ENCODE measurements at regions not wholly inside any gene's neighbourhood (a gene's known extent, or its start where the extent isn't known, plus 50 kb on each side); places are given as distances from the start of the nearest gene placed in this dataset.

DNA sequence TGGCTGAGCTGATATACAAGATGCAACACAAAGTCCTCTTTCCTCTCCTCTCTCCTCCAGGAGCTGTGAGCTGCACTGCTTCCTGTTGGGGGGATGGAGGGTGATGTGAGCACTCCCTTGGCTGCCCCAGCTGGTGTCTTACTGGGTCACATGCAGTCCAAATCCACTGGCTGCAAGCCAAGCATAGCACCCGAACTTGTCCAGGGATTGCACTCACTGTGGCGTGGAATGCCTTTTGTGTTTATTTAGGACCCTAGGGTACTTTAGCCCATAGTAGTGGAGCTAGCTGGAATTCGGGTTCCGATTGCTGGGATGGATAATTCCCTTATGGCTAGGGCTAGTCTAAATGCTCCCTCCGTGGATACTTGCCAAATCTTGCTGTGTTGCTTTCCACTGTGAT, 424.9 kb upstream of the SYT1 start:
- no peaks in the 10 kb centered on the region for H3K9me2 ChIP-seq
- H3K4me3 ChIP-seq (ENCODE audit: low read depth in 2 of 2, low read length in 1 of 2) = no peak overlapping the region
- H2AFZ ChIP-seq (ENCODE audit: low read depth) = no peak overlapping the region
- H3K27me3 ChIP-seq (ENCODE audit: insufficient read depth) = no peaks in the 10 kb centered on the region
- DNase-seq = no peak
- no peak overlapping the region for H3K27ac ChIP-seq (ENCODE audit: low read depth in 2 of 2, low read length in 1 of 2)
- no peaks in the 10 kb centered on the region for H3F3A ChIP-seq (replicated peaks; ENCODE audit: insufficient read depth)
- no peaks in the 10 kb centered on the region for H3K9me3 ChIP-seq
- no peaks in the 10 kb centered on the region for H4K20me1 ChIP-seq (ENCODE audit: insufficient read depth)
- H3K79me2 ChIP-seq (ENCODE audit: insufficient read depth) = no peaks in the 10 kb centered on the region
- TF ChIP-seq RAD21 (IDR thresholded peaks at IDR 0.05; ENCODE audit: low read length) (no peak), GABPA (IDR thresholded peaks at IDR 0.05; ENCODE audit: low read depth) (no peak), ELF1 (IDR thresholded peaks at IDR 0.05) (no peak), NRF1 (IDR thresholded peaks at IDR 0.05; ENCODE audit: low read depth, low read length) (no peak), FOXJ3 (CRISPR knock-in tag; IDR thresholded peaks at IDR 0.05) (no peak), FOSL2 (IDR thresholded peaks at IDR 0.05; ENCODE audit: borderline replicate concordance, low read depth) (no peak), EZH2phosphoT487 (IDR thresholded peaks at IDR 0.05; ENCODE audit: borderline replicate concordance, low read depth) (no peak), JUND (IDR thresholded peaks at IDR 0.05) (no peak), YY1 (IDR thresholded peaks at IDR 0.05; ENCODE audit: low read depth) (no peak), TAF1 (IDR thresholded peaks at IDR 0.05; ENCODE audit: borderline replicate concordance, low read depth, low read length) (no peak), RXRA (IDR thresholded peaks at IDR 0.05; ENCODE audit: borderline replicate concordance, low read depth) (no peak), SIN3A (IDR thresholded peaks at IDR 0.05; ENCODE audit: borderline replicate concordance, low read depth, low read length) (no peak), FOXM1 (IDR thresholded peaks at IDR 0.05; ENCODE audit: low read depth) (no peak), RFX5 (IDR thresholded peaks at IDR 0.05; ENCODE audit: low read length) (no peak), MEF2A (IDR thresholded peaks at IDR 0.05; ENCODE audit: borderline replicate concordance, low read depth) (no peak)
- TF ChIP-seq, protein P1, sequence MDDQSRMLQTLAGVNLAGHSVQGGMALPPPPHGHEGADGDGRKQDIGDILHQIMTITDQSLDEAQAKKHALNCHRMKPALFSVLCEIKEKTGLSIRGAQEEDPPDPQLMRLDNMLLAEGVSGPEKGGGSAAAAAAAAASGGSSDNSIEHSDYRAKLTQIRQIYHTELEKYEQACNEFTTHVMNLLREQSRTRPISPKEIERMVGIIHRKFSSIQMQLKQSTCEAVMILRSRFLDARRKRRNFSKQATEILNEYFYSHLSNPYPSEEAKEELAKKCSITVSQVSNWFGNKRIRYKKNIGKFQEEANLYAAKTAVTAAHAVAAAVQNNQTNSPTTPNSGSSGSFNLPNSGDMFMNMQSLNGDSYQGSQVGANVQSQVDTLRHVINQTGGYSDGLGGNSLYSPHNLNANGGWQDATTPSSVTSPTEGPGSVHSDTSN (IDR thresholded peaks at IDR 0.05) = no peak
- TF ChIP-seq, protein P2, sequence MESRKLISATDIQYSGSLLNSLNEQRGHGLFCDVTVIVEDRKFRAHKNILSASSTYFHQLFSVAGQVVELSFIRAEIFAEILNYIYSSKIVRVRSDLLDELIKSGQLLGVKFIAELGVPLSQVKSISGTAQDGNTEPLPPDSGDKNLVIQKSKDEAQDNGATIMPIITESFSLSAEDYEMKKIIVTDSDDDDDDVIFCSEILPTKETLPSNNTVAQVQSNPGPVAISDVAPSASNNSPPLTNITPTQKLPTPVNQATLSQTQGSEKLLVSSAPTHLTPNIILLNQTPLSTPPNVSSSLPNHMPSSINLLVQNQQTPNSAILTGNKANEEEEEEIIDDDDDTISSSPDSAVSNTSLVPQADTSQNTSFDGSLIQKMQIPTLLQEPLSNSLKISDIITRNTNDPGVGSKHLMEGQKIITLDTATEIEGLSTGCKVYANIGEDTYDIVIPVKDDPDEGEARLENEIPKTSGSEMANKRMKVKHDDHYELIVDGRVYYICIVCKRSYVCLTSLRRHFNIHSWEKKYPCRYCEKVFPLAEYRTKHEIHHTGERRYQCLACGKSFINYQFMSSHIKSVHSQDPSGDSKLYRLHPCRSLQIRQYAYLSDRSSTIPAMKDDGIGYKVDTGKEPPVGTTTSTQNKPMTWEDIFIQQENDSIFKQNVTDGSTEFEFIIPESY (IDR thresholded peaks at IDR 0.05; ENCODE audit: borderline replicate concordance, low read depth) = no peak
- TF ChIP-seq, protein P3, sequence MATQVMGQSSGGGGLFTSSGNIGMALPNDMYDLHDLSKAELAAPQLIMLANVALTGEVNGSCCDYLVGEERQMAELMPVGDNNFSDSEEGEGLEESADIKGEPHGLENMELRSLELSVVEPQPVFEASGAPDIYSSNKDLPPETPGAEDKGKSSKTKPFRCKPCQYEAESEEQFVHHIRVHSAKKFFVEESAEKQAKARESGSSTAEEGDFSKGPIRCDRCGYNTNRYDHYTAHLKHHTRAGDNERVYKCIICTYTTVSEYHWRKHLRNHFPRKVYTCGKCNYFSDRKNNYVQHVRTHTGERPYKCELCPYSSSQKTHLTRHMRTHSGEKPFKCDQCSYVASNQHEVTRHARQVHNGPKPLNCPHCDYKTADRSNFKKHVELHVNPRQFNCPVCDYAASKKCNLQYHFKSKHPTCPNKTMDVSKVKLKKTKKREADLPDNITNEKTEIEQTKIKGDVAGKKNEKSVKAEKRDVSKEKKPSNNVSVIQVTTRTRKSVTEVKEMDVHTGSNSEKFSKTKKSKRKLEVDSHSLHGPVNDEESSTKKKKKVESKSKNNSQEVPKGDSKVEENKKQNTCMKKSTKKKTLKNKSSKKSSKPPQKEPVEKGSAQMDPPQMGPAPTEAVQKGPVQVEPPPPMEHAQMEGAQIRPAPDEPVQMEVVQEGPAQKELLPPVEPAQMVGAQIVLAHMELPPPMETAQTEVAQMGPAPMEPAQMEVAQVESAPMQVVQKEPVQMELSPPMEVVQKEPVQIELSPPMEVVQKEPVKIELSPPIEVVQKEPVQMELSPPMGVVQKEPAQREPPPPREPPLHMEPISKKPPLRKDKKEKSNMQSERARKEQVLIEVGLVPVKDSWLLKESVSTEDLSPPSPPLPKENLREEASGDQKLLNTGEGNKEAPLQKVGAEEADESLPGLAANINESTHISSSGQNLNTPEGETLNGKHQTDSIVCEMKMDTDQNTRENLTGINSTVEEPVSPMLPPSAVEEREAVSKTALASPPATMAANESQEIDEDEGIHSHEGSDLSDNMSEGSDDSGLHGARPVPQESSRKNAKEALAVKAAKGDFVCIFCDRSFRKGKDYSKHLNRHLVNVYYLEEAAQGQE (IDR thresholded peaks at IDR 0.05; ENCODE audit: low read depth, low read length) = no peak
- TF ChIP-seq, protein P4, sequence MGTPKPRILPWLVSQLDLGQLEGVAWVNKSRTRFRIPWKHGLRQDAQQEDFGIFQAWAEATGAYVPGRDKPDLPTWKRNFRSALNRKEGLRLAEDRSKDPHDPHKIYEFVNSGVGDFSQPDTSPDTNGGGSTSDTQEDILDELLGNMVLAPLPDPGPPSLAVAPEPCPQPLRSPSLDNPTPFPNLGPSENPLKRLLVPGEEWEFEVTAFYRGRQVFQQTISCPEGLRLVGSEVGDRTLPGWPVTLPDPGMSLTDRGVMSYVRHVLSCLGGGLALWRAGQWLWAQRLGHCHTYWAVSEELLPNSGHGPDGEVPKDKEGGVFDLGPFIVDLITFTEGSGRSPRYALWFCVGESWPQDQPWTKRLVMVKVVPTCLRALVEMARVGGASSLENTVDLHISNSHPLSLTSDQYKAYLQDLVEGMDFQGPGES (IDR thresholded peaks at IDR 0.05; ENCODE audit: low read depth, low read length) = no peak
- H3K9ac ChIP-seq = no peak overlapping the region
- ChIA-PET POLR2A (no interaction called here), CTCF (interaction anchor here (0.6 kb wide), 1 partner anchor 32 kb away, joined by 3 read pairs; no protein-coding TSS in a partner anchor)
- no peak overlapping the region for H3K4me2 ChIP-seq
- H3K4me1 ChIP-seq (ENCODE audit: control insufficient read depth in 1 of 2, insufficient read depth in 2 of 2, low read depth in 1 of 2, low read length in 1 of 2) = no peaks in the 10 kb centered on the region; a peak in 1 of 4 replicates
- H3K36me3 ChIP-seq (replicated peaks in 1 of 2; ENCODE audit: control insufficient read depth in 1 of 2, insufficient read depth in 2 of 2, low read length in 1 of 2) = no peaks in the 10 kb centered on the region
- WGBS (ENCODE audit: low lambda C conversion rate) = 77% methylated on average over 5 of the region's 5 CpGs
